Muscle layer of colon (tissue), 2 donors: ENCODE measurements at regions not wholly inside any gene's neighbourhood (a gene's known extent, or its start where the extent isn't known, plus 50 kb on each side); places are given as distances from the start of the nearest gene placed in this dataset.

Experiments
- H3K27ac ChIP-seq: one replicate; pipeline ENCODE4 v1.7.0; 2013; ENCODE audit warnings: low read depth, mild to moderate bottlenecking, low read length, moderate library complexity
- H3K27me3 ChIP-seq, 2 donors: one replicate each; pipeline ENCODE4 v1.7.0; 2013; ENCODE audit warnings: low read length in 2 of 2, mild to moderate bottlenecking in 2 of 2; ENCODE audit not compliant: insufficient read depth in 2 of 2, control insufficient read depth in 1 of 2
- H3K36me3 ChIP-seq: one replicate; pipeline ENCODE4 v1.7.0; 2013; ENCODE audit warnings: mild to moderate bottlenecking, low read length; ENCODE audit not compliant: insufficient read depth
- H3K4me1 ChIP-seq: one replicate; pipeline ENCODE4 v1.7.0; 2013; ENCODE audit warnings: mild to moderate bottlenecking, low read length; ENCODE audit not compliant: insufficient read depth
- H3K4me3 ChIP-seq, 2 donors: one replicate each; pipeline ENCODE4 v1.7.0; 2013; ENCODE audit warnings: low read length in 2 of 2, low read depth in 1 of 2, mild to moderate bottlenecking in 1 of 2, moderate library complexity in 1 of 2
- H3K9ac ChIP-seq: one replicate; pipeline ENCODE4 v1.7.0; 2013; ENCODE audit warnings: low read length
- H3K9me3 ChIP-seq: one replicate; pipeline ENCODE4 v1.7.0; 2013; ENCODE audit warnings: mild to moderate bottlenecking, low read length
- donor health status: abdominal sarcoma.
- donor health status: Adenocarcinoma of cecum.

- Histone ChIP-seq H3K4me3 (no peak overlapping the region), H3K27me3 (no peaks in the 10 kb centered on the region), H3K27ac (no peak overlapping the region), H3K4me1 (peaks cover 5% of the 10 kb centered on the region), H3K9me3 (no peaks in the 10 kb centered on the region), H3K9ac (no peak overlapping the region), H3K36me3 (no peaks in the 10 kb centered on the region)
Observed at GRCh38 chr18:40360558-40360957, 1594.5 kb upstream of the PIK3C3 start.

GRCh38 chr18:40357536-40357935 is 1597.5 kb upstream of the PIK3C3 start:
- Histone ChIP-seq H3K36me3 (no peaks in the 10 kb centered on the region), H3K4me3 (no peak overlapping the region), H3K9ac (no peak overlapping the region), H3K27me3 (no peaks in the 10 kb centered on the region), H3K27ac (no peak overlapping the region), H3K9me3 (no peaks in the 10 kb centered on the region), H3K4me1 (peaks cover 5% of the 10 kb centered on the region)

DNA sequence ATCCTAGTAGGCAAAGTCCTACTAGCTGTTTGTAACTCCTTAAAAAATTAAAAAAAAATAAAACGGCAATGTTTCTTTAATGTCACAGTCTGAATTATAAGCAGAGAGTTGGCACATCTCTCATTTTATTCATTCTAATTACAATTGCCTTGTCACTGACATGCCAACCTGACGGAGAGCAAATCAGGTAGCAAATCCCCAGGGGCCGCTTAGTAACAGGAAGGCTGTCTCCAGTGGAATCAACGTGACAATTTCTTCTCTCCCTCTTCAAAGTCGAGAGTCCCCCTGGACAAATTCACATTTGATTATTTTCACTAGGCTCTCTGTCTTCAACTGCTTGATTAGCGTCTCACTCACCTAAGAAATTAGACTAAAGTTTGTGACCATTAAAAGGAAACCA is 1598.9 kb upstream of the PIK3C3 start:
- Histone ChIP-seq H3K9me3 (no peaks in the 10 kb centered on the region), H3K4me3 (no peak overlapping the region), H3K36me3 (no peaks in the 10 kb centered on the region), H3K9ac (no peak overlapping the region), H3K4me1 (peaks cover 5% of the 10 kb centered on the region), H3K27ac (no peak overlapping the region), H3K27me3 (no peaks in the 10 kb centered on the region)

DNA sequence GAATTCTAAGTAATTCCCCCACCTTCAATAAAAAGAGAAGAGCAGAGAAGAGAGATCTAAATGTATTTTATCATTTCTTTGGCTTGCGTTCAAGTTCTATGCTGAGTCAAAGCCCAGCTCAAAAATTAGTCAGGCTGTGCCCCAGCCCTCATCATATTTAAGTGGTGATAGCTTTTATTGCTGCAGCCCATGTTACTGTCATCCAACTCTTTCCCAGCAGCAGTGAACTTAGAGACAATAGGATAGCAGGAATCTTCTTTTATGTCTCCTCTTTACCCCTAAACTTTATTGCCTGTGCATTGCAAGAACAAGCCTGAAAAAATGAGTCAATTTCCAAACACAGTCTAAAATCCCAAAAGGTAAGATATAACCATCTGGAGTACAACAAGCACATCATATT is 1599.3 kb upstream of the PIK3C3 start:
- H3K4me1 ChIP-seq: peaks cover 4% of the 10 kb centered on the region
- no peak overlapping the region for H3K27ac ChIP-seq
- H3K9me3 ChIP-seq: no peaks in the 10 kb centered on the region
- H3K36me3 ChIP-seq: no peaks in the 10 kb centered on the region
- no peak overlapping the region for H3K4me3 ChIP-seq
- H3K27me3 ChIP-seq: no peaks in the 10 kb centered on the region
- no peak overlapping the region for H3K9ac ChIP-seq

- Histone ChIP-seq H3K4me3 (no peak overlapping the region), H3K27ac (no peak overlapping the region), H3K27me3 (no peaks in the 10 kb centered on the region), H3K9ac (no peak overlapping the region), H3K4me1 (no peaks in the 10 kb centered on the region), H3K36me3 (no peaks in the 10 kb centered on the region), H3K9me3 (no peaks in the 10 kb centered on the region)
Observed at GRCh38 chr18:40348196-40348595, 1606.8 kb upstream of the PIK3C3 start.

DNA sequence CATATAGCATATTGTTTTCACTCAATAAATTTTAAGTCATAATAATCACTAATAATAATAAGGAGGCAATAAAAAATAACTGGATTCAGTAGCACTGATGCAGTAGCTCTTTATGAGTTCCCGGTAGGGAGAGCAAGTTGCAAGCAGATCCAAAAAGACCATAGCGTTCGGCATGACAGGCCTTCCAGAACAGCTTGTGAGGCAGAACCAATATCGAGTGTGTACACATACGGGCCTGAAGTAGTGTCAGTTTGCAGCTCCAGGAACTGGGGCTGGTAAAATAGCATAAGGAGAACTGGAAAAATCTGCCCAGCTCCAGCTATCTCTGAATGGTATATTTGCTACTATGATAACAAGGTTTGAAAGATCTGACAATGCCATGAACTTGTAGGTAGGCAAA is 1607.8 kb upstream of the PIK3C3 start:
- Histone ChIP-seq H3K4me1 (no peaks in the 10 kb centered on the region), H3K36me3 (no peaks in the 10 kb centered on the region), H3K4me3 (no peak overlapping the region), H3K9ac (no peak overlapping the region), H3K9me3 (no peaks in the 10 kb centered on the region), H3K27me3 (no peaks in the 10 kb centered on the region), H3K27ac (no peak overlapping the region)

DNA sequence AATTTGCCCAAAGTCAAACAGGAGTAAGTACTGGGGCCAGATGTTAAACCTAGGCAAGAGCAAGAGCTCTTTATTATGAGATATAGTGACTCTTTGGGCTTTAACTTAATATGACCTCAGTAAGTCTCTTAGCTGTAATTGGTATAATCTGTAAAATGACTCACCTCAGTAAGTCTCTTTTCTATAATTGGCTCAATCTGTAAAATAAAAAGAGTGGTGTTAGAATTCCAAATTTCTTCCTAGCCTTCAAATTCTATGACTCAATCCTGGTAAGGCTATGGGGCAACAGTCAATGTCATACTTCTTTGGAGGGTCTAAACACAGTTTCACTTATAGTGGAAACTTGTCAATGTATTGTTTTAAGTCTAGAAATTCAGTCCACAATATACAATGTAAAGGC is 1608.9 kb upstream of the PIK3C3 start:
- Histone ChIP-seq H3K4me3 (no peak overlapping the region), H3K4me1 (no peaks in the 10 kb centered on the region), H3K9me3 (no peaks in the 10 kb centered on the region)

DNA sequence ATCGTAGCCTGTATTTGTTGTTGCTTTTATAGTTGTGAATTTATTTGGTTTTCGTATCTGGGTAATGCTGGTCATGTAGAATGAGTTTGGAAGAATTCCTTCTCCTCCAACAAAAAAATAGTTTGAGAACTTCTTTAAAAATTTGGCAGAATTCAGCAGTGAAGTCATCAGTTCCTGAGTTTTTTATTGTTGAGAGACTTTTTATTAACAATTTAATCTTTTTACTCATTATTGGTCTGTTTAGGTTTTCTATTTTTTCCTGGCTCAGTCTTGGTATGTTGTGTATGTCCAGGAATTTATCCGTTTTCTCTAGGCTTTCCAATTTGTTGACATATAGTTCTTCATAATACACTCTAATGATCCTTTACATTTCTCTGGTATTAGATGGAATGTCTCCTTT is 1613.3 kb upstream of the PIK3C3 start:
- no peaks in the 10 kb centered on the region for H3K36me3 ChIP-seq
- no peaks in the 10 kb centered on the region for H3K4me1 ChIP-seq
- H3K4me3 ChIP-seq: no peak overlapping the region
- no peak overlapping the region for H3K9ac ChIP-seq
- no peak overlapping the region for H3K27ac ChIP-seq
- H3K27me3 ChIP-seq: no peaks in the 10 kb centered on the region
- H3K9me3 ChIP-seq: no peaks in the 10 kb centered on the region

More for the DNA sequence above, 1608.9 kb upstream of the PIK3C3 start:
- Histone ChIP-seq H3K27ac (no peak overlapping the region), H3K27me3 (no peaks in the 10 kb centered on the region), H3K36me3 (no peaks in the 10 kb centered on the region), H3K9ac (no peak overlapping the region)

- Histone ChIP-seq H3K36me3 (no peaks in the 10 kb centered on the region), H3K27me3 (no peaks in the 10 kb centered on the region), H3K9me3 (no peaks in the 10 kb centered on the region), H3K4me3 (no peak overlapping the region), H3K27ac (no peak overlapping the region), H3K9ac (no peak overlapping the region), H3K4me1 (no peaks in the 10 kb centered on the region)
Observed at GRCh38 chr18:40338284-40338683, 1616.8 kb upstream of the PIK3C3 start.

GRCh38 chr18:40326985-40327384 is 1628.0 kb upstream of the PIK3C3 start:
- H3K27ac ChIP-seq: no peak overlapping the region
- no peak overlapping the region for H3K9ac ChIP-seq
- H3K9me3 ChIP-seq: no peaks in the 10 kb centered on the region
- no peaks in the 10 kb centered on the region for H3K27me3 ChIP-seq
- H3K4me1 ChIP-seq: no peaks in the 10 kb centered on the region
- H3K36me3 ChIP-seq: no peaks in the 10 kb centered on the region
- H3K4me3 ChIP-seq: no peak overlapping the region

- H3K4me1 ChIP-seq: no peaks in the 10 kb centered on the region
- no peaks in the 10 kb centered on the region for H3K9me3 ChIP-seq
- no peak overlapping the region for H3K27ac ChIP-seq
- no peaks in the 10 kb centered on the region for H3K27me3 ChIP-seq
- no peak overlapping the region for H3K4me3 ChIP-seq
- no peaks in the 10 kb centered on the region for H3K36me3 ChIP-seq
- H3K9ac ChIP-seq: no peak overlapping the region
Observed at GRCh38 chr18:40325988-40326387, 1629.0 kb upstream of the PIK3C3 start.

GRCh38 chr18:40314199-40314598 is 1640.8 kb upstream of the PIK3C3 start:
- Histone ChIP-seq H3K4me3 (no peak overlapping the region), H3K9me3 (no peaks in the 10 kb centered on the region), H3K9ac (no peak overlapping the region), H3K27me3 (no peaks in the 10 kb centered on the region), H3K4me1 (no peaks in the 10 kb centered on the region), H3K36me3 (no peaks in the 10 kb centered on the region), H3K27ac (no peak overlapping the region)
